Glutamatergic neuron (in vitro differentiated cells): ENCODE measurements at regions not wholly inside any gene's neighbourhood (a gene's known extent, or its start where the extent isn't known, plus 50 kb on each side); places are given as distances from the start of the nearest gene placed in this dataset.

Experiments used
- DNase-seq: peaks from one replicate; pipeline ENCODE4 v3.0.0; 2022
- H3K27ac Mint-ChIP-seq: one replicate; pipeline ENCODE4 v1.8.0; 2020; ENCODE audit warnings: mild to moderate bottlenecking, mixed read lengths, inconsistent platforms; ENCODE audit not compliant: unreplicated experiment
- H3K27me3 Mint-ChIP-seq: one replicate; pipeline ENCODE4 v1.8.0; 2020; ENCODE audit warnings: mild to moderate bottlenecking, moderate library complexity, mixed read lengths, inconsistent platforms; ENCODE audit not compliant: unreplicated experiment
- H3K36me3 Mint-ChIP-seq: one replicate; pipeline ENCODE4 v1.8.0; 2020; ENCODE audit warnings: mild to moderate bottlenecking, mixed read lengths, inconsistent platforms; ENCODE audit not compliant: unreplicated experiment
- H3K4me1 Mint-ChIP-seq: one replicate; pipeline ENCODE4 v1.8.0; 2020; ENCODE audit warnings: mild to moderate bottlenecking, low read depth, mixed read lengths, inconsistent platforms; ENCODE audit not compliant: unreplicated experiment
- H3K4me3 Mint-ChIP-seq: one replicate; pipeline ENCODE4 v1.8.0; 2020; ENCODE audit warnings: mild to moderate bottlenecking, mixed read lengths, inconsistent platforms; ENCODE audit not compliant: unreplicated experiment
- H3K9me3 Mint-ChIP-seq: one replicate; pipeline ENCODE4 v1.8.0; 2020; ENCODE audit warnings: mild to moderate bottlenecking, moderate library complexity, mixed read lengths, inconsistent platforms; ENCODE audit not compliant: unreplicated experiment
- CTCF ChIP-seq: fragments of 200-600 bp; sonication (generic); IDR thresholded peaks from one replicate; pipeline ENCODE4 v1.5.0; 2021; ENCODE audit not compliant: partially characterized antibody, unreplicated experiment

GRCh38 chr1:172917972-172918371 is 132.8 kb downstream of the TNFSF18 start:
- TF ChIP-seq CTCF = no peak
- Mint-ChIP-seq H3K27me3 (no peaks in the 10 kb centered on the region), H3K4me3 (no peak overlapping the region), H3K9me3 (peaks cover 4% of the 10 kb centered on the region), H3K27ac (no peak overlapping the region), H3K36me3 (peaks cover 7% of the 10 kb centered on the region), H3K4me1 (no peaks in the 10 kb centered on the region)
- no peak for DNase-seq

- H3K4me3 Mint-ChIP-seq = no peak overlapping the region
- no peak for DNase-seq
- no peak overlapping the region for H3K27ac Mint-ChIP-seq
- H3K9me3 Mint-ChIP-seq = peaks cover under 1% of the 10 kb centered on the region
- no peaks in the 10 kb centered on the region for H3K27me3 Mint-ChIP-seq
- H3K36me3 Mint-ChIP-seq = peaks cover 2% of the 10 kb centered on the region
- H3K4me1 Mint-ChIP-seq = no peaks in the 10 kb centered on the region
- no peak for TF ChIP-seq CTCF
These were observed 132.3 kb downstream of the TNFSF18 start for GRCh38 chr1:172918478-172918877.

GRCh38 chr1:172926070-172926469 is 124.7 kb downstream of the TNFSF18 start:
- no peak for TF ChIP-seq CTCF
- Mint-ChIP-seq H3K4me3 (no peak overlapping the region), H3K9me3 (no peaks in the 10 kb centered on the region), H3K27ac (no peak overlapping the region), H3K27me3 (no peaks in the 10 kb centered on the region), H3K4me1 (no peaks in the 10 kb centered on the region), H3K36me3 (no peaks in the 10 kb centered on the region)
- DNase-seq = no peak

GRCh38 chr1:172928412-172928811 is 122.3 kb downstream of the TNFSF18 start:
- Mint-ChIP-seq H3K9me3 (no peaks in the 10 kb centered on the region), H3K27me3 (no peaks in the 10 kb centered on the region), H3K36me3 (no peaks in the 10 kb centered on the region), H3K4me3 (no peak overlapping the region), H3K27ac (no peak overlapping the region), H3K4me1 (no peaks in the 10 kb centered on the region)
- no peak for DNase-seq
- TF ChIP-seq CTCF = no peak

- Mint-ChIP-seq H3K9me3 (no peaks in the 10 kb centered on the region), H3K27ac (no peak overlapping the region), H3K36me3 (no peaks in the 10 kb centered on the region), H3K4me1 (peaks cover 3% of the 10 kb centered on the region), H3K27me3 (no peaks in the 10 kb centered on the region), H3K4me3 (no peak overlapping the region)
- DNase-seq = no peak
- TF ChIP-seq CTCF = no peak
These were observed 121.7 kb downstream of the TNFSF18 start for GRCh38 chr1:172929006-172929405.
